Liver (tissue), 3 donors: ENCODE measurements at regions not wholly inside any gene's neighbourhood (a gene's known extent, or its start where the extent isn't known, plus 50 kb on each side); places are given as distances from the start of the nearest gene placed in this dataset.

Experiments
- ATF3 ChIP-seq: IDR thresholded peaks from 2 replicates; pipeline ENCODE4 v1.6.1; 2016; ENCODE audit warnings: antibody characterized with exemption
- CTCF ChIP-seq: fragments of 150-350 bp; IDR thresholded peaks from 2 replicates; pipeline ENCODE4 v1.5.1; 2017; ENCODE audit warnings: improper control_type of control experiment, low read depth, low read length; ENCODE audit not compliant: missing input control
- HNF4G ChIP-seq: IDR thresholded peaks from 2 replicates; pipeline ENCODE4 v1.6.1; 2016; ENCODE audit warnings: antibody characterized with exemption
- RAD21 ChIP-seq, 2 donors: IDR thresholded peaks; 2 replicates each; pipeline ENCODE4 v1.6.1; 2016; ENCODE audit warnings: antibody characterized with exemption in 2 of 2, mild to moderate bottlenecking in 2 of 2
- REST ChIP-seq: IDR thresholded peaks from 2 replicates; pipeline ENCODE4 v1.6.1; 2016; ENCODE audit warnings: antibody characterized with exemption, mild to moderate bottlenecking
- SP1 ChIP-seq: IDR thresholded peaks from 2 replicates; pipeline ENCODE4 v1.6.1; 2018; ENCODE audit warnings: antibody characterized with exemption, mild to moderate bottlenecking
- donor health status: healthy.
- donor health status: healthy.

DNA sequence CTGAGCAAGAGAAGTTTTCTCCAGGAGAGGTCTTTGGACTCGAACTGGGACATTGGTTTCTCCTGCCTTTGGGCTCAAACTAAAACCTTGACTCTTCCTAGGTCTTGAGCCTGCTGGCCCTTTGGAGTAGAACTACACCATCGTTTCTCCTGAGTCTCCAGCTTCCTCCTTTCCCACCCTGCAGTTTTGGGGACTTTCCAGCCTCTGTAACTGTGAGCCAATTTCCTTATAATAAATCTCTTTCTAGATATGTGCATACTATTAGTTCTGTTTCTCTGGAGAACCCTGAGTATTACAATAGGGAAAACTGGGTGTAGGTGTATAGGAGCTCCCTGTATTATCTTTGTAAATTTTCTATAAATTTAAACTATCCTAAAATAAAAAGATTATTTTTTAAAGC lies 219.8 kb upstream of the AGAP1 start:
- TF ChIP-seq CTCF (no peak), REST (no peak), HNF4G (no peak), RAD21 (IDR thresholded peaks at IDR 0.05) (no peak), ATF3 (no peak), SP1 (no peak)
